NOMO-1 (cell line): ENCODE measurements at regions not wholly inside any gene's neighbourhood (a gene's known extent, or its start where the extent isn't known, plus 50 kb on each side); places are given as distances from the start of the nearest gene placed in this dataset.
"Not testable (repeated sequence)": the region's sequence is repeated elsewhere in the genome, so short reads cannot be mapped to it uniquely, and the experiment has no call there.

Experiments
- DNase-seq, 2 experiments: peaks; one replicate each; lab custom pipeline; 2025; ENCODE audit not compliant: unreplicated experiment in 2 of 2; lab: John Stamatoyannopoulos, UW

DNA sequence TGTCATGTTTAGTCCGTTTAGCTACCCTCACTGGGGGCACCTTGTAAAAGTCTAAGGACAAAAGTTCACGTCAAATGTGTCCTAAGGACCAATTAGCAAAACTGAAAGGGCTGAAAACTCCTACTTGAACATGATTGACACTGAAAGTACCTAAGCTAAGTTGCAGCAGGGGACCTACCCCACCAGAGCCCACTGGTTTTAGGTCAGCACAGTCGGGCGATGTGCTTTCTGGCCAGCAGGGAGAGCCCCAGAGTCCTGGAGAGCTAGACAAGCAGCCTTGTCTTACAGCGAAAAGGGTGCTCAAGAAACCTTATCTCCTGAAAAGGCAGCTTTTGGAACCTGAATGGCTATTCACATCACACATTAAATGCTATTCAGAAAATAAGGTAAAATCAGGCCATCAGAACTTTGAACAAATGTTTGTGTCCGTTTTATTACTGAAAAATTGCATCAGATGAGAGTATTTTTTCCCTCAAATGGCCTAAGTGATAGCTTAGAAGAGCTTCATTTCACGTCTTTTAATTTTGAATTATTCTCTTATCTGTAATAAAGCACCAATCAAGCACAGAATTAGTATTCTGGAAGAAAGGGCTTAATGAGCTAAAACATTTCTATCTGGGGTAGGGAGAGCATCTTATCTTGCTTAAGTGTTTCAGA is 52.2 kb upstream of the MKI67 start:
- peak in 1 of 2 experiments; percentile 6 for DNase-seq

GRCh38 chr10:128180843-128181242 is 54.6 kb upstream of the MKI67 start:
- peak in 1 of 2 experiments; percentile 8 for DNase-seq

- no peak for DNase-seq
Measured at GRCh38 chr10:128185627-128186026, 59.4 kb upstream of the MKI67 start.

DNA sequence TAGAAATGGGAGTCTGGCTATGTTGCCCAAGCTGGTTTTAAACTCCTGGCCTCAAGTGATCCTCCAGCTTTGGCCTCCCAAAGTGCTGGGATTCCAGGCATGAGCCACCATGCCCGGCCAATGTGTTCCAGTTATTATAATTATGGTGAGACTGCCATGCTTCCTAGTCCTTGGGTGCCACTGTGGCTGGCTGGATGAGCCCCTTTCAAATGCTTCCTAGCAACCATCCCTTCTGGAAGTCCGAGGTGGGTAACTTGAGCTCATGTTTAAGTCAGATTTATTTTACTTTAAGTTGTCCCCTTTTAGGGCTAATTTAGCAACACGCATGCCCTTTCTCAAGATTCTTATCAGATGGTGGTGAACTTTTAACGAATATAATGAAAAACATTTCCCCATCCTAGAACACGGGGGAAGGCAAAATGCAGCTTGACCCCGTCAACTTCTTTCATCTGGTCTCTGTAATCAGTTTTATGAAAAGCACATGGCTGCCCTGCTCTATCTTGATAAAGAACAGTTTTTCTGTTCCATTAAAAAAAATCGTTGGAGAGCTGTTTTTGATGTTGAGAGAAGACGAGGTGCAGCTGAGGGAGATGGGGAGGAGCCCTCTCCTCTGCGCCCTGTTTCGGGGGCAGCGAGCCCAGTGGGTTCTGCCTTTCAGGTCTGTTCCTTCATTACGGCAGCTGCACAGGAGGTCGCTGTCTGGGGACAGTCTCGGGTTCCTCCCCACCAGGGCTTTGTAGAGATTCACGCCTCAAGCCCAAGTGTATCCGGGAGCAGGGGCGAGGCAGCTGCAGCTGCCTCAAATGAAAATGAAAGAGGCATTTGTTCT is 61.0 kb upstream of the MKI67 start:
- DNase-seq = no peak

- no peak for DNase-seq
Measured at GRCh38 chr10:128187788-128188185, 61.6 kb upstream of the MKI67 start.

DNA sequence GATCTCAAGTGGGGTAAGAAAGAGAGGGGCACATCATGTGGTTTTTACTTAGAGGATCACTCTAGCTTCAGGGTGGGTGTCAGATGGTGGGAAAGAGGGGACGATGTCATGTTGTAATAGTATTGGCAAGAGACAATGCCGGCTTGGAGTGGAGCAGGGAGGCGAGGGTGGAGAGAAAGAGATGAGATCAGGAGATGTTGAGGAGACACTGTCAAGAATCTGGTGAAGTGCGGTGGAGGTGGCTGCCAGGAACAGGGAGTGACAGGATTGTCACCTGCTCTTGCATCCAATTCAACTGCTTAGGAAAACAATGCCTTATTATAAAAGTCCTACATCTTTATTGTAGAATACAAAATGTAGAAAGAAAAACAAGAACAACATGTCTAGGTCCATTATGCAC is 63.0 kb upstream of the MKI67 start:
- no peak for DNase-seq

- no peak for DNase-seq
Measured at GRCh38 chr10:128191847-128192246, 65.6 kb upstream of the MKI67 start.

DNA sequence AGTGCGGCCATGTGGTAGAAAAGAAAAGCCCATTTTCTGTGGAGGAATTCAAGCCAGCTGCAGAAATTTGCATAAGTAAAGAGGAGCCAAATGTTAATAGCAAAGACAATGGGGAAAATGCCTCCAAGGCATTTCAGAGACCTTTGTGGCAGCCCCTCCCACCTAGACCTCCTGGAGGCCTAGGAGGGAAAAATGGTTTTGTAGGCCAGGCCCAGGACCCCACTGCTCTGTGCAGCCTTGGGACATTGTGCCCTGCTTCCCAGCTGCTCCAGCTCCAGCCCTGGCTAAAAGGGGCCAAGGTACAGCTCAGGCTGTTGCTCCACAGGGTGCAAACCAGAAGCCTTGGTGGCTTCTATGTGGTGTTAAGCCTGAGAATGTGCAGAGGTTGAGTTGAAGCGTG is 75.6 kb upstream of the MKI67 start:
- not testable (repeated sequence) for DNase-seq

GRCh38 chr10:128203028-128203427 is 76.8 kb upstream of the MKI67 start:
- DNase-seq = no peak

- DNase-seq = not testable (repeated sequence)
Measured at GRCh38 chr10:128205591-128205990, 79.4 kb upstream of the MKI67 start.

DNA sequence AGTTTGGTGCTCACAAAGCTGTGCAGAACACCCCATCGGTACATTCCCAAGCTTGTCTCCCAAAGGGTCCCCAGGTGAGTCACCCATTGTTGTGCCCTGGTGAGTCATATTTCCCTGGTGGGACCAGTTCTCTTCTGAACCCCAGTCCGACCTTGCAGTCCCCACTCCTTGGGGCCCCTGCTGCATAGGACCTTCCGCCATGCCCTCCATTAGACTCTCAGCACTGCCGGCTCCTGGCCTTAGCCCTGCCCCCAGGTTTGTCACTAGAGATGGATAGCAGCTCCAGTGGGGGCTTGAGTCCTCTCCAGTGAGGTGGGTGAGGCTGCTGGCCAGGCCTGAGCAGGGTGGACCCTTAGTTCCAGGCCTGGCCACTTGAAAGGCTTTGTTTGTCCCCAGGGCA is 80.5 kb upstream of the MKI67 start:
- DNase-seq = no peak

DNA sequence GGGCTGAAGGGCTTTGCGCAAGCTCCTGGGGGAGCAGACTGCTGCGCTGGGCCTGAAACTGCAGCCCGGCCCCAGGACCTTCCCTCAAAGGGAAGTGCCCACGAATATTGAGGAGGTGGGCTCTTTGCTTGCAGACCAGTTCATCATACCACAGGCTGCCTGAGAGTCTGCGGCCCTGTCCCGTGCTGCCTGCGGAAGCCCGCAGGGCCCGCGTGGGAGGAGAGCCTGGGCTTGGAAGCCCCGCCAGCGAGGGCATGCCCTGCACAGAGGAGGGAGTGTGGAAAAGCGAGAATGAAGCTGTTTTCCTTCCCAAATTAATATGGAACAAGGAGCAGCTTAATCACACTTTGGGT is 83.6 kb upstream of the MKI67 start:
- no peak for DNase-seq

- DNase-seq = peak in 1 of 2 experiments; percentile 4
Measured at GRCh38 chr10:128210215-128211063, 84.2 kb upstream of the MKI67 start.

DNA sequence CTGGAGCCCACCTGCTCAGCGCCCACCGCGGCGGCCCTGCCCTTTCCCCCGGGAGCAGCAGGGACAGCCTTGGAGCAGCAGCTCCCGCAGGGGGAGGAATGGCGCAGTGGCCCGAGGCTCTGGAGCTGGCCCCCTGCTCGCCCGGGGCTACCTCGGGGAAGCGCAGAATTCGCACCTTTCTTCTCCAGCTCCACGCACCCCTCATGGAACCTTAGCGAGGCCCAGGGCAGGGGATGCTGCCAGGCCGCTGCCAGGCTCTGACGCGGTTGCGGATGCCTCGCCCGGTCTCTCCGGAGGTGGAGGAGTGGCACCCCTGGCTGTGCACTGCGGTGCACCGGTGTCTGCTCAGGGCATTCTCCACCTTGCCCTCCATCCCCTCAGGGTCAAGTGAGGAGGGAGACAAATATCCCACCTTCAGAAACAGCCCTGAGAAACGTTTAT is 84.9 kb upstream of the MKI67 start:
- no peak for DNase-seq

GRCh38 chr10:128211953-128212727 is 85.9 kb upstream of the MKI67 start:
- peak; percentile 74 to 88 for DNase-seq

- DNase-seq = no peak
Measured at GRCh38 chr10:128213156-128213555, 86.9 kb upstream of the MKI67 start.

DNA sequence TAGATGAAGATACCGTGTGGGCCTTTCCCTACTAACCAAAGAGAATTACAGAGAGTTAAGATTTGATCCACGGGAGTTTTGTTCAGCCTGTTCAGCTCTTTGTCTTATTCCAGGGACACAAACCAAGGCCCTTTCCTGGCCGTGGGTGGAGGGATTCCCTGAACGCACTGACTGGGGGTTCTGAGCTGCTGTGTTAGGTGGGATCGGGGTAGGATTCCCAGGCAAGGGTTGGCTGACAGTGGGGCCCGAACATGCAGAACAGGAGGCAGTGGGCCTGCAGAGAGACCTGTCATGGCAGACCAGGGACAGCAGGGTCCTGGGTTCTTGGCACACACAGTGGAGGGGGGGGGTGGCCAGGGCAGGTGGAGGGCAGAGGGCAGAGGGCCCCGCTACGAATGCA is 89.5 kb upstream of the MKI67 start:
- no peak for DNase-seq

GRCh38 chr10:128217136-128217535 is 90.9 kb upstream of the MKI67 start:
- no peak for DNase-seq

DNA sequence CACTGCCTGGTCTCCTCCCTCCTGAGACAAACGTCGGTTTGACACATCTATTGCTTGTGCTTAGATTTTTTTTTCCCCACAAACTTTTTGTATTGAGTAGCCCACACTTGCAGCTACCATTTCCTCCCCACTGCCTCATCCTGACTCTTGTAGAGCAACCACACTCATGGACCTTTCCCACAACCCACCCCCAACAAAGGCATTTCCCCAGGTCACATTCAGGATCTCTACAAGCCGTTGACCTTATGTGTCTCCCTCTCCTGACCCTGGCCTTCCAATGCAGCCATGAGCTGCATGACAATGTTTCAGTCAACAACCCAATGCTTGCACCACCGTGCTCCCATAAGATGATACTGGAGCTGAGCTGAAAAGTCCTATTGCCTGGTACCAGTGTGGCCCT is 91.9 kb upstream of the MKI67 start:
- no peak for DNase-seq

- no peak for DNase-seq
Measured at GRCh38 chr10:128219295-128219694, 93.1 kb upstream of the MKI67 start.

- DNase-seq = no peak
Measured at GRCh38 chr10:128220021-128220420, 93.8 kb upstream of the MKI67 start.
